GM12878 (cell line): ENCODE measurements at regions not wholly inside any gene's neighbourhood (a gene's known extent, or its start where the extent isn't known, plus 50 kb on each side); places are given as distances from the start of the nearest gene placed in this dataset.
A peak's percentile ranks its signal among the peaks of the same experiment; 100 is the strongest.

Experiments
- ATAC-seq: fragments of 200-7000 bp; cut with Tn5 transposase; 3 replicates; pipeline ENCODE4 v1.9.1; 2020; ENCODE audit warnings: mild to moderate bottlenecking, moderate library complexity
- BruUV-seq: library from RNA; stranded (reverse); fragments of 400-500 nt; replicated peaks from 2 replicates; lab custom pipeline; 2021; lab: Mats Ljungman, UMichigan
- CTCF ChIA-PET: fragments of 300-600 bp; sonication (Branson Sonifier 250); formaldehyde crosslinking; extraction: SDS; loops from one replicate; lab custom pipeline; 2021; ENCODE audit warnings: inconsistent platforms; lab: Yijun Ruan, JAX
- POLR2A ChIA-PET: fragments of 350-600 bp; formaldehyde crosslinking; extraction: SDS; loops from one replicate; lab custom pipeline; 2021; ENCODE audit warnings: inconsistent platforms; lab: Charles Lee
- RAD21 ChIA-PET: fragments of 300-600 bp; sonication (Branson Sonifier 250); formaldehyde crosslinking; loops from one replicate; lab custom pipeline; 2023; ENCODE audit warnings: antibody characterized with exemption; ENCODE audit not compliant: unreplicated experiment; lab: Charles Lee
- SMC1A ChIA-PET: fragments of 300-600 bp; sonication (Branson Sonifier 250); formaldehyde crosslinking; loops from one replicate; lab custom pipeline; 2023; ENCODE audit not compliant: unreplicated experiment, uncharacterized antibody; lab: Charles Lee
- DNase-seq: peaks from one replicate; pipeline ENCODE4 v3.0.0-alpha.2; 2011; ENCODE audit warnings: low read depth, low spot score
- FAIRE-seq: peaks from 3 replicates; lab custom pipeline; 2011; peaks lifted over from hg19 to GRCh38; lab: Jason Lieb, UNC
- H2AFZ ChIP-seq: 2 replicates; pipeline ENCODE4 v1.6.0; 2011; ENCODE audit warnings: low read depth, low read length, control low read depth; ENCODE audit not compliant: control insufficient read depth
- H3K27ac ChIP-seq: 2 replicates; pipeline ENCODE4 v1.5.1; 2011; ENCODE audit warnings: control low read depth; ENCODE audit not compliant: control insufficient read depth, insufficient read depth
- H3K27me3 ChIP-seq, 2 experiments: replicated peaks in 1 of 2; 2 replicates each; pipeline versions ENCODE4 v1.6.0 to v1.6.1; 2011; ENCODE audit warnings: low read length in 1 of 2; ENCODE audit not compliant: control insufficient read depth in 2 of 2, insufficient read depth in 2 of 2
- H3K36me3 ChIP-seq, 2 experiments: 2 replicates each; pipeline ENCODE4 v1.5.1; 2011; ENCODE audit warnings: low read length in 1 of 2; ENCODE audit not compliant: control insufficient read depth in 2 of 2, insufficient read depth in 2 of 2
- H3K4me1 ChIP-seq: 2 replicates; pipeline ENCODE4 v1.6.1; 2011; ENCODE audit warnings: mild to moderate bottlenecking, low read length, moderate library complexity, mixed read lengths; ENCODE audit not compliant: control insufficient read depth, insufficient read depth
- H3K4me2 ChIP-seq: 2 replicates; pipeline ENCODE4 v1.6.0; 2011; ENCODE audit warnings: control low read depth; ENCODE audit not compliant: control insufficient read depth, insufficient read depth
- H3K4me3 ChIP-seq: fragments of 200-600 bp; sonication (generic); 2 replicates; pipeline ENCODE4 v1.5.1; 2016
- H3K79me2 ChIP-seq: 2 replicates; pipeline ENCODE4 v1.6.0; 2011; ENCODE audit warnings: low read length; ENCODE audit not compliant: control insufficient read depth, insufficient read depth
- H3K9ac ChIP-seq: 2 replicates; pipeline ENCODE4 v1.8.0; 2011; ENCODE audit warnings: low read length, control low read depth, mixed read lengths; ENCODE audit not compliant: control insufficient read depth, insufficient read depth
- H3K9me3 ChIP-seq: replicated peaks from 3 replicates; pipeline ENCODE4 v1.5.1; 2011; ENCODE audit warnings: mild to moderate bottlenecking, low read length; ENCODE audit not compliant: control insufficient read depth, insufficient read depth
- H4K20me1 ChIP-seq: 2 replicates; pipeline ENCODE4 v1.6.0; 2011; ENCODE audit not compliant: control insufficient read depth, insufficient read depth
- BCLAF1 ChIP-seq: fragments of 450-650 bp; IDR thresholded peaks from 2 replicates; pipeline ENCODE4 v1.6.1; 2017; ENCODE audit warnings: antibody characterized with exemption, mild to moderate bottlenecking, moderate library complexity
- CHD4 ChIP-seq: fragments of 200-600 bp; sonication (generic); IDR thresholded peaks from 2 replicates; pipeline ENCODE4 v1.6.1; 2016; ENCODE audit warnings: mild to moderate bottlenecking
- FOXK2 ChIP-seq: fragments of 450-650 bp; IDR thresholded peaks from 2 replicates; pipeline ENCODE4 v1.6.1; 2017; ENCODE audit warnings: mild to moderate bottlenecking, moderate library complexity
- SMAD5 ChIP-seq: IDR thresholded peaks from 2 replicates; pipeline ENCODE4 v1.6.1; 2016; ENCODE audit warnings: antibody characterized with exemption, low read depth
- SMARCA5 ChIP-seq: fragments of 450-650 bp; IDR thresholded peaks from 2 replicates; pipeline ENCODE4 v1.6.1; 2017; ENCODE audit warnings: mild to moderate bottlenecking
- SMC3 ChIP-seq: IDR thresholded peaks from 2 replicates; pipeline ENCODE4 v1.6.1; 2011; ENCODE audit warnings: low read length, improper control_type of control experiment, borderline replicate concordance
- SPI1 ChIP-seq: IDR thresholded peaks from 2 replicates; pipeline ENCODE4 v1.6.1; 2011; ENCODE audit warnings: low read depth, mild to moderate bottlenecking, low read length, moderate library complexity, borderline replicate concordance; ENCODE audit not compliant: insufficient read depth
- SRF ChIP-seq, 2 experiments: IDR thresholded peaks; 2 replicates each; pipeline ENCODE4 v1.6.1; 2011; ENCODE audit warnings: low read depth in 2 of 2, low read length in 2 of 2, mild to moderate bottlenecking in 1 of 2, moderate library complexity in 1 of 2
- TARDBP ChIP-seq: IDR thresholded peaks from 2 replicates; pipeline ENCODE4 v1.6.1; 2016; ENCODE audit warnings: borderline replicate concordance
- WGBS: methylation state at CpG from one replicate; pipeline ENCODE4 v1.1.6; 2016; ENCODE audit warnings: low lambda C conversion rate; ENCODE audit not compliant: insufficient replicate concordance, insufficient coverage; ENCODE audit errors: missing lambda C conversion rate; 5-methylcytosine and 5-hydroxymethylcytosine counted together
- in situ Hi-C: fragments of 300-500 bp; cut with MboI; formaldehyde crosslinking; loops from 9 replicates; pipeline ENCODE4 v1.14.3; 2018; ENCODE audit warnings: mixed read lengths
- intact Hi-C: fragments of 100-400 bp; cut with micrococcal nuclease; formaldehyde crosslinking; loops from one replicate; pipeline ENCODE4 v1.14.2; 2022; ENCODE audit not compliant: unreplicated experiment

GRCh38 chr2:122152571-122152970 lies 397.1 kb downstream of the TSN start (continued):
- TF ChIP-seq BCLAF1 (no peak), SMAD5 (no peak), CHD4 (no peak), FOXK2 (no peak)

GRCh38 chr2:122156176-122156890 lies 400.9 kb downstream of the TSN start:
- Histone ChIP-seq H3K4me3 (no peak overlapping the region), H3K36me3 (no peaks in the 10 kb centered on the region), H3K27me3 (no peaks in the 10 kb centered on the region; a peak in 1 of 4 replicates), H3K4me1 (no peaks in the 10 kb centered on the region), H4K20me1 (no peaks in the 10 kb centered on the region)
- no peak for FAIRE-seq
- BruUV-seq = no TSS peak
- TF ChIP-seq SMC3 (no peak), SRF (IDR thresholded peaks at IDR 0.05; ENCODE audit: low read depth in 2 of 2, low read length in 2 of 2) (no peak), SPI1 (peak; percentile 48; the same call in 1 of the 2 replicates), SMARCA5 (no peak), TARDBP (no peak)
- TF ChIP-seq, all 136 proteins: peak for 1
- Histone ChIP-seq H3K27ac (no peak overlapping the region), H3K79me2 (no peaks in the 10 kb centered on the region), H2AFZ (no peak overlapping the region), H3K9me3 (no peaks in the 10 kb centered on the region), H3K4me2 (no peak overlapping the region), H3K9ac (no peak overlapping the region)
- intact Hi-C loops (no loop called here), in situ Hi-C loops (no loop called here)
- WGBS = 20% methylated on average over 6 of the region's 6 CpGs
- DNase-seq = no peak
- ChIA-PET CTCF (interaction anchor here (0.5 to 2.1 kb wide), 3 partner anchors 13 to 187 kb away, joined by 3 to 5 read pairs (median 3); no protein-coding TSS in a partner anchor), SMC1A (interaction anchor here (0.8 kb wide), 1 partner anchor 13 kb away, joined by 3 read pairs; no protein-coding TSS in a partner anchor), POLR2A (interaction anchor here (1.3 kb wide), 1 partner anchor 11 kb away, joined by 3 read pairs; no protein-coding TSS in a partner anchor), RAD21 (no interaction called here)
- ATAC-seq = peak; percentile 31; the same call in 2 of the 3 replicates
